NCI-H2227 treated with DMSO at 0.1 percent for 48 hours (cell line): ENCODE measurements at regions not wholly inside any gene's neighbourhood (a gene's known extent, or its start where the extent isn't known, plus 50 kb on each side); places are given as distances from the start of the nearest gene placed in this dataset.

Experiments used
- DNase-seq: peaks from one replicate; lab custom pipeline; 2025; lab: John Stamatoyannopoulos, UW

DNA sequence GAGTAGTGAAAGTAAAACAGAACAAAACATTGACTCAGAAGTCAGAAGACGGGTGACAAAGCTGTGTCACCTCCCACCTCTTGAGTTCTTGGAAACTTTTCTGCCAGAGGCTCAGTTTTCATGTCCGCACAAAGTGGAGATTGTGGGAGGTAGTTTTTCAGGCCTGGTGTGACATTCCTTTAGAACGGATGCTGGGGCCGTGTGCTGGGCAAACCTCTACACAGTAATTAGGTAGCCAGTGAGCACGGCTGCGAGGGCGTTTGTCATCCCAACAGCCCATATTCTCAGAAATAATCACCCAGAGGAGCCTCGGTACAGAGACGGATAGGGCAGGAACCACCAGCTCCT, 1054.4 kb downstream of the TBC1D22A start:
- no peak for DNase-seq

DNA sequence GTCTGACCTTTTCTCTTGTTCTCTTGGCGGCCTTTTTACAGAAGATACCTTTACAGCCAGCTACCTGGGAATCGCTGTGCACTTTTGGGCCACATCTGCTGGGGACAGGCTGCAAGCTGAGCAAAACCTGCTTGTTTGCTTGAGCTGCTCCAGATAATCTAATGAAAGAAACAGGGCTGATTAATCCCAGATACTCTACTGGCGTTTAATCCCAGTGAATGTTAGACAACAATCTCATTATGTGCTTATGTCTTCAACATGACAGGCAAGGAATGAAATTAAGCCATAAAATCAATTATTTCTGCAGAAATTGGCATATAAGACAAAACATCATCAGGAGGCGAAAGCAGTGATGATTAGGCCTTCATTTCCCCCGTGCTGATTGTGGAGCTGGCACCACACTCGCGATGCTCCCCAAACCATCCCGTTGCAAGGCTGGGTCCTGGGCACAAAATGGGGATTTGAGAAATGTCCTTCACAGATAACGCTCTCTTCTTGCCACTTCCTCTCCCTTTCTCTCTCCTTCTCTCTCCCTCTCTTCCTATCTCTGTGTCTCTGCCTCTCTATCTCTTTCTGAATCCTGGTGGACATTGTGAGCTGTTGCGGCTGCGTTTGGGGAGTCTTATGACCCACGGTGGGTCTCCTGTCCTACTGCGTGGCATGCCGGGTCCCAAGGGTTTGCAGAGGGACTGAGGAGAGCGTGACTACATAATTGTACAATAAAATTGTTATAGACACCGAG, 1053.8 kb downstream of the TBC1D22A start:
- no peak for DNase-seq

DNA sequence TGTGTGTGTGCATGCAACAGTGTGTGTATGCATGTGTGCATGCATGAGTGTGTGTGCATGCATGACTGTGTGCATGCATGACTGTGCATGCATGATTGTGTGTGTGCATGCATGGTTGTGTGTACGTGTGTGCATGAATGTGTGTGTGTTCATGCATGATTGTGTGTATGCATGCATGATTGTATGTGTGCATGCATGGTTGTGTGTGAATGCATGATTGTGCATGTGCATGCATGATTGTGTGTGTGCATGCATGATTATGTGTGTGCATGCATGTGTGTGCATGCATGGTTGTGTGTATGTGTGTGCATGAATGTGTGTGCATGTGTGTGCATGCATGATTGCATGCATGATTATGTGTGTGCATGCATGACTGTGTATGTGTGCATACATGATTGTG, 1052.0 kb downstream of the TBC1D22A start:
- DNase-seq = no peak

DNA sequence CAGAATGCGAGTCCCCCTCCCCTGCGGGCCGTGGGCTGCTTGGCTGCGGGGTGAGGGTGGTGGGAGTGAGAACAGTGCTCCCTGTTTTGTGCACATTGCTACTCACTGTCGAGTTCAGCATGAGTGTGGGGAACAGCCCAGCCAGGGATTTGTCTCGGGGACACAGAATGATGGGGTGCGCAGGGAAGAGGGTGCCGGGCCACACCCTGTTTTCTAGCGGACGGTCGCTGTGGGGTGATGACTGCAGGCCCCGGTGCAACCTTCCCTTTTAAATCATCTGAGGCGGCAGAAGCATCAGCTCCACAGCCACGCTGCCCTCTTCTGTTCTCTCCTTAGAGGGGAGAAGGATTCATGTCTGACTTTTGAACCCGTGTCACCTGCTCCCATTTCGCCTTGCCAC, 1051.2 kb downstream of the TBC1D22A start:
- DNase-seq = no peak

DNA sequence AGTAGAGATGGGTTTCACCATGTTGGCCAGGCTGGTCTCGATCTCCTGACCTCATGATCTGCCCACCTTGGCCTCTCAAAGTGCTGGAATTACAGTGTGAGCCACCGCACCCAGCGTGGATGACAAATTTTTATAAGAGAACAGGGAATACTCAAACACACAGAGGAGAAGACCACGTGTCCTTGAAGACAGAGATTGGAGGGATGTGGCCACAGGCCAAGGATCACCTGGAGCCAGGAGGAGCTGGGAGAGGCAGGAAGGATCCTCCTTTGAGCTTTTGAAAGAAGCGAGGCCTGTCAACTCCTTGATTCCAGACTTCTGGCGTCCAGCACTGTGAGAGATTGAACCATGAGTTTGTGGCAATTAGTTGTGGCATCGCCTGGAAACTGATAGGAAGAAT, 1049.5 kb downstream of the TBC1D22A start:
- DNase-seq = no peak

DNA sequence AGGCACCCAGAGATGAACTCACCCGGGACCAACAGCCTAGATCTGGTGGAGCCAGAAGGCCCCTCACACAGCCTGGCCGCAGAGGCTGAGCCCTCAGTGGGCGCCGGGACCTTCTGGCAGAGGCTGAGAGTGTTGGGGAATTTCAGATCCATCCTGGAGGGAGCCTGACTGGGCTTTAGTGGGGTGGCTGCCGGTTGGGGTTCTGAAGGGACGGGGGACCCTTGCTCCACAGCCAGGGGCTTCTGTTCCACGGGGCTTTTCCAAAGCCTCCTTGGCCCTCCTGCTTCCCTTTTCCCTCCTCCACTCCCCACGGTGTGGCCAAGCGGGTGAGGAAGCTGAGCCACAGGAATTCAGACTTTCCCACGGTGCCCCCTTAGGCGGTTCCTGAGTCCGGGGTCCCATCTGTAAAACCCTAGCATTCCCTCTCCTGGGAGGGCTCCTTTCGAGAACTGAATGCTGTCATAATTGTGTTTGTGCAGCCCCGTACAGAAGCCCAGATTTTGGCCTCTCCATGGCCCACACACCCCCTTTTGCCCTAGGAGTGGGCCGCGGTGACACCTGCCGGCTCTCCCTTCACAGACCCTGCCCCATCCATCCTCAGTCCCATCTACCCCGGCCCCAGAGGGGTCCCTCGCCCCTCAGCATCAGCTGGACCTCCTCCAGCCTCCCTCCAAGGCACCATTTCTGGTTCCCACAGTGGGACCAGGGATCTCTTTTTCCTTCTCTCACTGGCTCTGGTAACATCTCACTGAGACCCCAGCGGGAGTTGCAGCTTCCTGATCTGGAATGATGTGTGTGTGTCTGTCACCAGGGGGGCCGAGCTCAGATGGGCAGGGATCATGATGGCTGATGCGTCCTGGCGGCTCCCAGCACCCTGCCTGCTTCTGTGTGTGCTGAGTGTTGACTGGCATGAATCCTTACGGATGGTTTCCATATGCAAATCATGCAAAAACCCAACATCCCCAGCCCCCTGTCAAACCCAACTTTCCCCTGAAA, 1048.4 kb downstream of the TBC1D22A start:
- no peak for DNase-seq

DNA sequence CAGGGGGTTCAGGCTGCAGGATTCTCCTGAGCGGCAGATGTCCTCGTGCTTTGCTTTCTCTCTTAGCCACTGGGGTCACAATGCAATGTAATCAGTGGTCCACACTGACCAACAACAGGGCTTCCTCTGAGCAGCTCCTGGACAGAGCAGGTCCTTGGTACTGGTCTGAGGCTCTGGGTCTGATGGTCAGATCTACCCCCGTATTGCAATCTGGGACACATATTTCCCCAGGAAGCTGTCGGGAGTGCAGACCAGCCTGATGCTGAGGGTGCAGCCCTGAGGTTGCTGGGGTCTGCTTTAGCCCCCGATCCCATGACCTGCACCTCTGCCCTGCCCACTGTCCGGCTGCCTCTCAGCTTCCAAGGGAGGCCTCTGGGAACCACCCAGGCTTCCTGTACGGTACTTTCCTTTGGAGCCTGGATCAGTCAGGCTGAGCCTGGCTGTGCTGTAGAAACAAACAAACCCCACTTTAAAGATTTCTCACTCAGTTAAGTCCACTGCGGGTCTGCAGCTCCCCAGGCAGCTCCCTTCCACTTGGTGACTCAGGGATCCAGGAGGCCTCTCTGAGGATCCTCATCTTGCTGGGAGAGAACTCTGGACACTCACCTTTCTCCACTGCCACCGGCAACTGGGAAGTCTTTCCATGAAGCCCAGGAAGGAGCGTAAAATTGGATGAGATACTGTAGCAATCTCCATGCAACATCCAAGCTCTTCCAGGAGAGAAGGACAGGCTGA, 1046.6 kb downstream of the TBC1D22A start:
- DNase-seq = no peak

DNA sequence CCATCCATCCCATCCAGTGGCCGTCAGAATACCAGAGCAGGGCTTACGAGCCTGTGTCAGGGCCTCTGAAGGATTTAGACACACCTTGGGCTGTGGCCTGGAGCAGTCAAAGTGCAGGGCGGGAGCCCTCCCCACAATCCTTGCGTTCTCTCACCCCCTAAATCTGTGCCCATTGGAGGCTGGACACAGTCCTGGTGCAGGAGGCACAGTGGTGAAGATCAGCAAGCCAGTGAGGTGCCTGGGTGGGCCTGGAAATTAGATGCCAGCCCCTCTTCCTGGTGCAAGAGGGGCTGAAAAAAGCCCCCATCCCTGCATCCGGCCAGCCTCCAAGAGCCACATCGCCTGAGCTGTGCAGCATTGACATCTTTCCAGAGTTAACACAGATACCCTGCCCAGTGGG, 1045.8 kb downstream of the TBC1D22A start:
- no peak for DNase-seq

DNA sequence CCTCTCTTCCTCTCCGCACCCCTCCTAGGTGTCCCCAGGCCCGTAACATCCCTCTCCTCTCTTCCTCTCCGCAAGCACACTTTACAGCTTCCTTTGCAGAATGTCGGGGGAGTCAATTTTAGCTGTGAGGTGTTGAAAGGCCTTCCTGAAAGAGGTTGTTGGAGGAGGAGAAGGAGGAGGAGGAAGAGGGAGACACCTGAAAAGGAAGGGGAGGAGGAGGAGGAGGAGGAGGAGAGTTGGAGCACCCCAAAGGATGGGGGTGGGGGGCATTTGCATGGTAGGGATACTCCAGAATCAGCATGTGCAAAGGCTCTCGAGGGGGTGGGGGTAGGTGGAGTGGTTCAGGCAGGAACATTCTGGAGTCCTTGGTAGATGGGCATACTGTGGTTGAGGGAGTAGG, 1045.1 kb downstream of the TBC1D22A start:
- DNase-seq = no peak

DNA sequence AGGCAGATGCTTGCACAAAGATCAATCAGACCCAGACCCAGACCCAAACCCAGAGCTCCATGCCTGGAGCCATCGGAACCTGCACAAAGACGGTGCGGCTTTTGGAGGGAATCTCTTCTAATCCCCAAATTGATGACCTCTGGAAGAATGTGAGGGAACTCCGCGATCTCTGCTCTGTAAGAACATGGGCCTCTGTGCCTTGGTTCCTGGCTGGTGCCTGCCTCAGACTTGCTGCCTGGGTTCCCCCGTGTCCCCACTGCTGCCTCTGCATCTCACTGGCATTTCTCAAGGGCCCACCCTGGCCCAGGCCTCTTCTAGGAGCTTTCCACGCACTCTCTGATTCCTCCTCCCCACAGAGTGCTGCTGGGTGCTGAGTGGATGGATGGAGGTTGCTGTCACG, 1044.4 kb downstream of the TBC1D22A start:
- no peak for DNase-seq

DNA sequence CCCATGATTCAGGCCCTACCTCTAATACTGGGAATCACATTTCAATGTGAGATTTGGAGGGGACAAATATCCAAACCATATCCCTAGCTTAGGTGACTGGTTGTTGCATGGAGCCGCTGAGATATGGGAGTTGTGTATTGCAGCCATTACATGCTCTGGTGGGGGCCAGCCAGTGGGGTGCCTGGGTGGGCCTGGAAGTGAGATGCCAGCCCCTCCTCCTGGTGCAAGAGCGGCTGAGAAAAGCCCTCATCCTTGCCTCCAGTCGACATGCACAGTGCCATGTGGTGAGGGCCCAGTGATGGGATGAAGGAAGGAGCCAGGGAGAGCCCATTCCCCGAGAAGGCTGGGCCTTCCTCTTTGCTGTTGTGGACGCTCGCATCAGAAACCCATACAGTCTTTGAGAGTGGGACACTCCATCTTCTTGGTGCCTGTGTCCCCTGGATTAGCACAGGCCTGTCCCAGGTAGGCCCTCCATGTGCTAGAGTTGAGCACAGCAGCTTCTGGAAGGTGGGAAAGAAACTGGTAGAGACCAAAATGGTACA, 1043.0 kb downstream of the TBC1D22A start:
- no peak for DNase-seq

DNA sequence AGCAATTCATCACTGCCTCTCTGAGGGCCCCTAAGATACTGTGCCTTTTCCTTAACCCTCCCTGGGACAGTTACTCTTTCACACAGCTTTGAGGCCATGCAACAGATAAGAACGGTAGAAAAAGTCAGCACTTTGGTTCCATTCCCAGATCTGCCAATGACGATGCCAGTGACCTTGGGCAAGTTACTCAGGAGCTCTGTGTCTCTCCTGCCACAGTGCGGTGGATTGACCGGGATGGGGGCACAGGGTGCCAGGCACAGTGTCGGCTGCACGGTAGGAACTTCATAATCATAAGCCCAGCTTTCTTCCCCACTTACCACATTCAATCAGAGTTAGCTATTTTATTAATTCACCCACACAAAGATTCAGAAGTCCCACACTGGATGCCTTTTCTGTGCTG, 1041.8 kb downstream of the TBC1D22A start:
- no peak for DNase-seq

DNA sequence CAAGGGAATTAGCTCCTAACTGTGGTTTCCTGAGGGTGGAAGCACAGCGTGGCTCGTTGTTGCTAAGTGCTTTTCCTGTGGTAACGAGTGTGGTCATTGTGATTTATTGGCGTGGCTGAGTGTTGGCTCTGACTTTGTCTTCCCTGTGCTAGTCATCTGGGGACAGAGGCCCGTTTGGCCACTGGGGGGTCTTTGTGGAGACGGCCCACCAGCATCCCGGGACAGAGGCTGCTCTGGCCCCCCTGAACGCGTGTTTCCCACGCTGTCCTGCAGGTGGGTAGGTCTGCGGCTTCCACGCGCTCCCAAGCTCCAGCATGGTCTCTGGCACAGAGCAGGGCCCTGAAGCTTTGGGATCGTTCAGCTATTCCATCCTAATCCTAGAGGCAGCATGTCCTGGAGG, 1040.0 kb downstream of the TBC1D22A start:
- DNase-seq = no peak

DNA sequence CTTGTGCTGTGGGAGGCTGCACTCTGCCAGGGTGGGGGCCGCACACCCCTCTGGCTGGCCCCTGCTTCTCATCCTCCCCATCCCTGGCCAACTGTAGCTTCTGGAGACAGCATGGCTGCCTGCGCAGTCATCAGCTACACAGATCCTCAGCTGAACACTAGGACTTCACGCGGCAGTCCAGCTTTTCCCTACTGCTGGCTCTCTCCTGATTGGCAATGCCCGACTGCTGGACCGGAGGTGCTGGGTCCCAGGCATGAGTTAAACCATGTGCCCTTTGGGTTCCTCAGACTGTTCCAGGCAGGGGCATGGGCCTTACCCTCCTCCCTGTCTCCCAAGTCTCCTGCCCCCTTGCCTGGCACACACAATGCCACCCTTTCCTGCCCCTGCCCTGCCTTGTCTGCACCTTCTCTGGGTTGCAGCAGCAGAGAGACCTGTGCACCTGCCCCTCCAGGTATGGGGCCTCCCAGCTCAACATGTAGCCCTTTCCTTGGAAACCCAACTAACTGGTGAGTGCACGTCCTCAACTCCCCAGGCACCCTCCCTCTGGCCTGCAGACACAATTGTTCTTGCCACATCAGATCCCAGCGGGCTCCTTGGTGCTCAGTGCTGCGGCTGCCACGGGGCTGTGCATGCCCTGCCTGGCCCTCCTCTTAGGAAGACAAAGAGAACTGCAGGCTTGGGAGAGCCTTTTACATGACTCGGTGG, 1039.2 kb downstream of the TBC1D22A start:
- DNase-seq = no peak

DNA sequence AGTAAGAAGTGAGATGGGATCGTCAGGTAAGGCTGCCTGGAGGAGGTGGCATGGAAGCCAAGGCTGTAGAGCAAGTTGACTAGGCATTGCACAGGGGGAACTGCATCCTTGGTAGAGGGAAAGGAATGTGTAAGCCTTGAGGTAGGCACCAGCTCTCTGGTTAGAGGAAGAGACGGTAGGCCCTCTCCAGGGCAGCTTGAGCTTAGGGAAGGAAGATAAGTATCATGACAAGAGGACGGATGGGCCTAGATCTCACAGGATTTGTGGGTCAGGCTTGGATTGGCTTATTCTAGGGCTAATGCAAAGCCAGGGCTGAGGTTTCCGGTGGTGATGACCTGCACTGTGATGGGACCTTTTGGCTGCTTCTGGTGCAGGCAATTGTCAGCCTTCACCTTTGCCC, 1035.8 kb downstream of the TBC1D22A start:
- DNase-seq = no peak

DNA sequence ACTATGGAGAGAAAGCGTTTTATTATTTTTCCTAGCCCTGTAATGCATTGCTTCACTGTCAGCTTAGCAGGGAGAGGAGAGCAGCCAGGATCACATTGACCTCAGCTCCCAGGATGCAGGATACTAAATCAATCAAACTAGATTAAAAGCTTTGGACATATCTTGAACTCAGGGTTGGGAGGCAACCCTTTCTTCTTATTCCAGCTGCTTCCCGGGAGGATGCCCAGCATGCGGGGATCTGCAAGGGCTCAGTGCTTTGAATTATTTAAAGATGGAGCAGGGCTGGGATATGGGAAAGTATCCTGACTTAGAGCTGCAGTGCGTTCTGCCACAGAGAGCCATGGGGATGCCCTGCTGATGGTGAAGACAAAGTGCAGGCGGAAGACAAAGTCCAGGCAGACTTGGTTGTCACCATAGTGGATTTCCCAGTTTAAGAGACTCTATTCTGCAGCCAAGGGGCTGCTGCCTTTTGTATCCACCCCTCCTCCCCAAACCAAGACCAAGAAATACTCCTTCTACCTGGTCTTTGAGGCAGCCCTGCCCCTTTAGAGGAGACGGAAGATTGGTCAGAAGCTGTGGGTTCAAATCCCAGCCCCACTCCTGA, 1035.0 kb downstream of the TBC1D22A start:
- DNase-seq = no peak

DNA sequence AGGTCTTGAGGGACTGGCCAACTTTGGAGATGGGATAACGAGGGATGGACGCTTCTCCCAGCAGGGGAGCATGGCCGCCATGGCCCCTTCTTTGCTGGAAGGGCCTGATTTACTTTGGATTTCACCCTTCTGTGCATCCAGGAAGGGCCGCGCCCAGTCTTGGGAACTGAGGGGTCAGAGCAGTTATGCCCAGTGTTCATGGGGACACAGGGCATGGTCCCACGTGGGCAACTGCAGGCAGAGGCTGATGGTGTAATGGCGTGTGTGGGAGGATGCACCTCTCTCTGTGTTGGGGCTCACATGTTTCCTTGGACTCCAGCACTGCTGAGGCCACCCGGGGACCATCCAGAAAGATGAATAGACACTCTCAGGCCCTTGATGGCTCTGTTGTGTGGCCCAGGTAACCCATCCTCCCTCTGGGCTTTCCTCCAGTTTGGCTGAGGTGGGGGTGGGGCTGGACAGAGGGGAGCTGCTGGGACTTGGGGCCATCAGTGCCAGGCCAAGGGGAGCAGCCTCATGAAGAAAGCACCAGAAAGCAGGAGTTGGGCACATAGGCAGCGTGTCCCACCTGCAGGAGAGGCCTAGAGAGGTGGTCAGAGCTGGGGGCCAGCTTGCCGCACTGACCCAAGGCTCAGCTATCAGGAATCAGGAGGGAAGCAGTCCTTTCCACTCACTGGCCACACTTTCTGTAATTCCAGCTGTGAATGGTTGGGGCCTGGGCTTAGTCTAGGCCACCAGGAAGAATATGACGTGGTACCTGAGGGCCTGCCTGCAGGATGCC, 1033.9 kb downstream of the TBC1D22A start:
- DNase-seq = no peak

DNA sequence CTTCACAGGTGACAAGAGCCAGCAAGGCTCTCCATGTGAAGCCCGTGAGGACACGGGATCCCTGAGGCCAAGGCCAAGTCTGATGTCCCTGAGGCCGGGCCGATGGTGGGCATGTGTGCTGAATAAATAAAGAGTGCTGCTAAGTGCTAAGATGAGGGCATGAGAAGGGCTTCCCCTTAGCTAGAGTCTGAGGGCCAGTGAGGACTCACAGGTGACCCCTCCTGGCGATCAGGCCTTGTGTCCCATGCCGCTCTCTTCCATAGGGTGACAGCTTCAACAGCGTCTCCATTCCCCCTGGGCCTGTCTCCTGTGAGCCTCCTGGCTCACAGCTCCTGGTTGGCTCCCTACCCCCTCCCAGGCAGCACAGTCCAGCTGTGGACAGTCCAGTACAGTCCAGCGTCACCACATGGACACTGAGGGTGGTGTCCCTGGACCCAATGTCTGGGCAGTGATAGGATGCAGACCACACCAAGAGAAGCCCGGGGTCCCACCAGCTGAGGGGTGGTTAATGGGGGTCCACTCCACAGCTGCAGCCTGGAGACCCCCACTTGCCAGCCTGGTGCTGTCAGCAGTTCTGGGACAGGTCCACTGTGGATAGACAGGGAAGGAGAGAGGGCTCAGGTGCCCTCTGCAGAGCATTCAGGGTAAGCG, 1033.2 kb downstream of the TBC1D22A start:
- no peak for DNase-seq

DNA sequence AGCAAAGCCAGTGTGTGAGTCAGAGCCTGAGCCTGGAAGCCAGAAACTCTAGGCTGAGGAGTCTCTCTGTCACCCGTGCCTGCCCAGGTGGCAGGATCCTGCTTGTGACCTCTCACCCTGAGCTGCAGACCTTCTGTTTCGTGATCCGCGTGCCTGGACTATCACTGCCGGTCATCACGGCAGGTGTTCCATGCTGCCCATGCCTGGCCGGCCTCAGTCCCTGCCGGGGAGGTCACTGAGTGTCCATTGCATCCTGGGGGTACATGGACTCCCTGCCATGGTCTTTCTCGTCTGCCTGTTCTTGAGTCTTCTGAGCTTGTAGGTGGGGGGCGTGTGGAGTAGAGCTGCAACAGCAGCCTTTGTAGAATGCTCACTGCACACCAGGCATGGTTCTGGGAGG, 1032.4 kb downstream of the TBC1D22A start:
- DNase-seq = no peak
